Neural crest cell (in vitro differentiated cells): ENCODE measurements at regions not wholly inside any gene's neighbourhood (a gene's known extent, or its start where the extent isn't known, plus 50 kb on each side); places are given as distances from the start of the nearest gene placed in this dataset.

Source experiments
- DNase-seq: peaks from one replicate; pipeline ENCODE4 v3.0.0; 2021; ENCODE audit warnings: low read depth, mixed read lengths, low spot score
- H3K27ac Mint-ChIP-seq: one replicate; pipeline ENCODE4 v1.8.0; 2021; ENCODE audit warnings: mild to moderate bottlenecking, mixed read lengths; ENCODE audit not compliant: unreplicated experiment
- H3K27me3 Mint-ChIP-seq: 2 replicates; pipeline ENCODE4 v1.8.0; 2021; ENCODE audit warnings: low read depth, mild to moderate bottlenecking, mixed read lengths
- H3K36me3 Mint-ChIP-seq: 2 replicates; pipeline ENCODE4 v1.8.0; 2021; ENCODE audit warnings: low read depth, mild to moderate bottlenecking, mixed read lengths
- H3K4me1 Mint-ChIP-seq: 2 replicates; pipeline ENCODE4 v1.8.0; 2021; ENCODE audit warnings: mixed read lengths
- H3K4me3 Mint-ChIP-seq: one replicate; pipeline ENCODE4 v1.8.0; 2021; ENCODE audit warnings: mild to moderate bottlenecking, mixed read lengths
- H3K9me3 Mint-ChIP-seq: 2 replicates; pipeline ENCODE4 v1.8.0; 2021; ENCODE audit warnings: mixed read lengths
- CTCF ChIP-seq: fragments of 200-600 bp; sonication (generic); conservative IDR thresholded peaks from 2 replicates; pipeline ENCODE4 v1.5.0; 2021; ENCODE audit warnings: antibody characterized with exemption, mild to moderate bottlenecking

- no peak for DNase-seq
- Mint-ChIP-seq H3K27me3 (peaks cover 4% of the 10 kb centered on the region), H3K27ac (peak overlapping the region; percentile 19), H3K4me3 (no peak overlapping the region), H3K36me3 (no peaks in the 10 kb centered on the region), H3K9me3 (peaks cover 4% of the 10 kb centered on the region), H3K4me1 (no peaks in the 10 kb centered on the region)
- TF ChIP-seq CTCF, result no peak
Measured at GRCh38 chr11:70812472-70812871, 414.1 kb downstream of the CTTN start.

DNA sequence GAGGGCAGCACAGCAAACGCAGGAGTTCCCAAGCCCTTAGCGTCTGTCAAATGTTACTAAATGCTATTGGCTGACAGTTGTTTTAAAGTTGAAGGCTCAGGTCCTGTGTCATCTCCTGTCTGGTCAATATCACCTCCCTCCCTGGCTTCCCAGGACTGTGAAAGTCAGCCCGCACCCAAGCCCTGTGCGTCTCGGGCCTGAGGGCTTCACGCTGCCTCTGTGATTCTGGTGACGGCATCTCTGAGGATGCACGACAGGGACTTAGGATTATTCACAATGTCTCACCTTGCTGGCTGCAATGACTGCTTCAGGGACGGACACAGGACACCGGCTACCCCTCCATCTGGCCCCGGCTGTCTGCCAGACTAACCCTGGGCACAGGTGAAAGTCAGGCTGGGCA lies 415.3 kb downstream of the CTTN start:
- H3K4me3 Mint-ChIP-seq, result no peak overlapping the region
- H3K36me3 Mint-ChIP-seq, result no peaks in the 10 kb centered on the region
- peaks cover 8% of the 10 kb centered on the region for H3K4me1 Mint-ChIP-seq
- DNase-seq, result no peak
- TF ChIP-seq CTCF, result no peak
- peaks cover 4% of the 10 kb centered on the region for H3K9me3 Mint-ChIP-seq
- H3K27ac Mint-ChIP-seq, result no peak overlapping the region
- H3K27me3 Mint-ChIP-seq, result peaks cover 4% of the 10 kb centered on the region

DNA sequence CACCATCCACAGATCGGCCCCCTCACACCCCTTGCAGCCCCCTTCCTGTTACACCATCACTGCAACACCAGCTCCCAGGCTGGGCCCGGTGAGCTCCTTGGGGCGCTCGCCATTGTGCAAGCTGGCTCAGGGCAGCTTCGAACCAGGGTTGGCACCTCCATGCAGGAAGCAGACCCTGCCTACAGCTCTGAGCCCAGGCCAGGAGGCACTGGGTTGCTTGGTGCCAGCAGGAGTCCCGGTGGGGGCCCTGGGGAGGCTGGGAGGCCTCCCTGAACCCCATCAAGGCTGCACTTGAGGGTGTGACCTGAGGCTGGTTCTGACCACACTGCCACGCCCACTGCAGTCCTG lies 417.1 kb downstream of the CTTN start:
- TF ChIP-seq CTCF, result no peak
- no peak overlapping the region for H3K27ac Mint-ChIP-seq
- H3K4me1 Mint-ChIP-seq, result peaks cover 8% of the 10 kb centered on the region
- H3K36me3 Mint-ChIP-seq, result no peaks in the 10 kb centered on the region
- H3K9me3 Mint-ChIP-seq, result peaks cover 4% of the 10 kb centered on the region
- no peak overlapping the region for H3K4me3 Mint-ChIP-seq
- no peak for DNase-seq
- peaks cover 4% of the 10 kb centered on the region for H3K27me3 Mint-ChIP-seq

- TF ChIP-seq CTCF, result no peak
- H3K27ac Mint-ChIP-seq, result no peak overlapping the region
- H3K9me3 Mint-ChIP-seq, result peaks cover 4% of the 10 kb centered on the region
- H3K4me3 Mint-ChIP-seq, result no peak overlapping the region
- peaks cover 8% of the 10 kb centered on the region for H3K4me1 Mint-ChIP-seq
- peaks cover 4% of the 10 kb centered on the region for H3K27me3 Mint-ChIP-seq
- H3K36me3 Mint-ChIP-seq, result no peaks in the 10 kb centered on the region
- no peak for DNase-seq
Measured at GRCh38 chr11:70816156-70816678, 417.9 kb downstream of the CTTN start.

GRCh38 chr11:70818351-70818750 lies 420.0 kb downstream of the CTTN start:
- Mint-ChIP-seq H3K4me1 (peaks cover 8% of the 10 kb centered on the region), H3K27me3 (no peaks in the 10 kb centered on the region), H3K4me3 (no peak overlapping the region), H3K36me3 (no peaks in the 10 kb centered on the region), H3K27ac (no peak overlapping the region), H3K9me3 (no peaks in the 10 kb centered on the region)
- DNase-seq, result no peak
- TF ChIP-seq CTCF, result no peak

- peaks cover 13% of the 10 kb centered on the region for H3K4me1 Mint-ChIP-seq
- peaks cover 6% of the 10 kb centered on the region for H3K27me3 Mint-ChIP-seq
- H3K9me3 Mint-ChIP-seq, result no peaks in the 10 kb centered on the region
- no peak for TF ChIP-seq CTCF
- no peak overlapping the region for H3K27ac Mint-ChIP-seq
- no peak for DNase-seq
- H3K4me3 Mint-ChIP-seq, result no peak overlapping the region
- no peaks in the 10 kb centered on the region for H3K36me3 Mint-ChIP-seq
Measured at GRCh38 chr11:70819022-70819421, 420.7 kb downstream of the CTTN start.
